NCI-H187 (cell line): ENCODE measurements at regions not wholly inside any gene's neighbourhood (a gene's known extent, or its start where the extent isn't known, plus 50 kb on each side); places are given as distances from the start of the nearest gene placed in this dataset.

Experiments
- DNase-seq, 2 experiments: peaks; one replicate each; lab custom pipeline; 2025; lab: John Stamatoyannopoulos, UW

DNA sequence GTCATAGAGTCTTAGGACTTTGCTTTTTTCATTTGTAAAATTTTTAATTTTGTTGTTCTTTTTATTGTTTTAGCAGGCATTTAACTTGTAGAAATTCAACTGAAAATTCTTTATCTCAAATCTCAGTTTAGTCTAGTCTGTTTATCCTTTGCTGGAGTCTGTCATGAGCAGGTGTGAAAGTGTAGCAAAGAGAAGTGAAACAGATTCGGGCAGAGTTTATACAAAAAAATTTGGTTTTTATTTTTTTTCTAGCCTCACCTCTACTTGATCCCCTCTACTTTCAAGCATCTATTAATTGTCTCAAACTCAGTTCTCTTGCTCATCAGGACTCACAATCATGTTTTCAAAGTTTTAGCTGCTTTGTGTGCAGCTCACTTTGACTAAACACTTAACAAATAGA, 655.2 kb downstream of the HDGFL1 start:
- DNase-seq: no peak

DNA sequence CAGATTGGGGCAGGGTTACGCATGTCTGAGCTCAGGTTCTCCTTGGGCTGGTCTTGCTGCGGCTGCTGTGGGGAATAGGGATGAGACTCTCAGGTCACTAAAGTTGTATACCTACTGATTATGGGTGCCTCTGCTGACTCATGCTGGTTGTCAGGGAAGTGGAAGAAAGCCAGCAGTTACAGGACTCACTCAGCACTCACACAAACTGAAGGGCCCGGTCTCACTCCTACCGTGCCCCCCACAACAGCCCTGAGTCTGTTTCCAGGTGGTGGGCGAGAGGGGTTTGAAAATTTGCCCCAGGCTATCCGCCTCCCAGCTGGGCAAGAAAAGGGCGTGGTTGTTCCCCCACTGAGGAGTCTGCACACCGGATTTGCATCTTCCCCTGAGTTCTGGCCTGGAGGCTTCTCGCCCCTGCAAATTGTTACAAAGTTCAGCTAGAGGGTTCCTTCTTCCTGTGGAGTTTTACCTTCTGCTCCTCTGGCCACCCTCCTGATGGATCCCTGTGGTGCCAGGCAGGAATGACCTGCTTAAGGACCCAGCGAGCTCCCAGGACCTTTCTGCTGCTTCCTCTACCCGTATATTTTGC, 659.2 kb downstream of the HDGFL1 start:
- DNase-seq: no peak

DNA sequence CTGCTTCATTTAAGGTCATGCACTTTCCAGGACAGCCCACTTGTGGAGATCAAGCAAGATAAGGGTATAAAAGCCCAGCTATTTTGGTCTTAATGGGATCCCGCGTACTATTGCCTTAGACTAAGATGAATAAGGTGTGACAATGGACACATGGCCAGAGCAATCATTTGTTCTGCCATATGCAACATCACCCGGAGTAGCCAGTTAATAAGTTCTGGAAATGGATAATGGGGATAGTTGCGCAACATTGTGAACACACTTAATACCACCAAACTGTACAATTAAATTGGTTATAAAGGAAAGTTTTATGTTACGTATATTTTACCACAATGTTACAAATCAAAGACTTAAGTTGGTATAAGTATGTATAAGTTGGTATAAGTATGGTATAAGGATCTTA, 674.5 kb downstream of the HDGFL1 start:
- no peak for DNase-seq

DNA sequence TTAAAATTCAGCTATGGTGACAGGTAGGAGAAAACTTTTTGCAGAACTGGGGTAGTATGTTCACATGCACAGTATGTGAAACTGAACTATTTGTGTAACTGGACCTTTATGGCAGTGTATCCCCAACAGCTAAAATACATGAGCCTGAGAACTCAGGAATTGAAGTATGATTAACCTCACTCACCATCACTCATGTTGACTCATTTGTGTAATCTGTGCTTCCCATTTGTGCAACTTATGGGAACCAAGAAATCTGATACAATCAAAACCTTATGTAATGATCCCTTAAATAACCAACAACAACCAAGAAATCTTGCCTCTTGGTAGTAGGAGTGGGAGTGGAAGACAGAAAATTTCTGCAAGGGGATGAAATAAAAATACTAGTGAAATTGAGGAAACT, 674.9 kb downstream of the HDGFL1 start:
- DNase-seq: no peak

DNA sequence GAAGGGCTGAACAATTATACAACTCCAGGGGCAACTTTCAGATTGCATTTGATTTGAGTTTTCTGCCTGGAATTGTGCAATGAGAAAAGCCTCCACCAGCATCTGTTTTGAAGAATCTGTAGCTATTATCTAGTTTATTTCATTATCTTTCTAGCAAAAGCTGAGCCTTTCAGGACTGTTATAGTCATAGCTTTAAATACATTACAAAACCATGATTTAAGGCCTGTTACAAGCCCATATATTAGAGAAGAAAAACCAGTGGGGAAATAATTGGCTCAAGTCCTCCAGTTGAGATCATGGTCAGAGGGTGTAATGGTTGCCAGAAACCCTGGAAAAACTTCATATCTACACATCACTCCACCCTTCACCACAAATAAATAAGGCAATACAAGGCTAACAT, 676.2 kb downstream of the HDGFL1 start:
- DNase-seq: no peak

DNA sequence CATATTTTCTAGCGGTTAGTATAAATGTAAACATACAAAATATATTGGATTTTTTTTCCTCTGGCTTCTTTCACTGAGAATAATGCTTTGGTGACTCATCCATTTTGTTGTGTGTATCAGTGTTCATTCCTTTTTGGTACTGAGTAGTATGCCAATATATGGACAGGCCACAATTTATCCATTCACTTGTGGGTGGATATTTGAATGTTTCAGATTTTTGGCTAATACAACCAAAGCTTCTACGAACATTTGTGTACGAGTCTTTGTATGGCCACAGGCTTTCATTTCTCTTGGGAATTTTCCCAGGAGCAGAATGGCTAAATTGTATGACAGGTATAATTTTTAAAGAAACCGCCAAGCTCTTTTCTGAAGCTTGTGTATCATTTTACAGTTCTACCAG, 677.5 kb downstream of the HDGFL1 start:
- DNase-seq: no peak

DNA sequence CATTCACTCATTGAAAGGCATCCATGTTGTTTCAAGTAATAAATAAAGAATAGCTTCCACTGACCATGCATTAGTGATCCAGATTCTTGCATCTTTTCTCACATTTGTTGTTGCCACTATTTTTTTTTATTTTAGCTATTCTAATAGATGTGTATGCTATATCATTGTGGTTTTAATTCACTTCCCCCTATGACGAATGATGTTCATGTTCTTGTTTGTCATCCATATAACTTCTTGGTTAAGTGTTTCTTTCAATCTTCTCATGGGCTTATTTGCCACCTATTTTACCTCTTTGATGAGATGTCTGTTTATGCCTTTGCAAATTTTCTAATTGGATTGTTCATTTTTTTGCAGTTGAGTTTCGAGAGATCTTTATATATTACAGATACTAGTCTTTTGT, 681.2 kb downstream of the HDGFL1 start:
- DNase-seq: no peak

DNA sequence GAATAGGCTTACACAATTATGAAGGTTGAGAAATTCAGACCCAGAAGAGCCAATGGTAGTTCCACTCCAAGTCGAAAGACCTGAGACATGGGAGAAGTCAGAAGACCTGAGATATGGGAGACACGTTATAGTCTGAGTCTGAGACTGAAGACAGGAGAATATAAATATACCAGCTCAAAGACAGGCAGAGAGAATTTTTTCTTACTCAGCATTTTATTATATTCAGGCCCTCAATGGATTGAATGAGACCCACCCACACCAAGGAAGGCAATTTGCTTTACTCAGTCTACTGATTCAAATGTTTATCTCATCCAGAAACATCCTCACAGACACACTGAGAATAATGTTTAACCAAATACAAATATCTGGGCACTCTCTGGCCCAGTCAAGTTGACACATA, 693.5 kb downstream of the HDGFL1 start:
- DNase-seq: no peak

DNA sequence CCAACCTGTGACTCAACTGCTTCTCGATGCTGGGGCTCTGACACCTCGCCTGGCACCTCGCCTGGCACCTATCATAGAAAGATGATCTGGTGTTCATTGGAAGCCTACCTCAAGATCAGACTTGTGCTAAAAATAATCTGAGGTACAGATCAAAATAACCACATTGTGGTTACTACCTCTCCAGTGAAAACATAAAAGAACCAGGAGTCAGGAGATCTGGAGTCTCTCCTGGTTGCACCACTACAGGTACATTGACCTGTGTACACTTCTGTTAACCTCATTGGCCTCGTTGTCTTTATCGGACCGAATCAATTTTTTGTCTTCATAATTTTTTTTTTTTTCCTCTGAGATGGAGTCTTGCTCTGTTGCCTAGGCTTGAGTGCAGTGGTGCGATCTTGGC, 695.9 kb downstream of the HDGFL1 start:
- DNase-seq: no peak

DNA sequence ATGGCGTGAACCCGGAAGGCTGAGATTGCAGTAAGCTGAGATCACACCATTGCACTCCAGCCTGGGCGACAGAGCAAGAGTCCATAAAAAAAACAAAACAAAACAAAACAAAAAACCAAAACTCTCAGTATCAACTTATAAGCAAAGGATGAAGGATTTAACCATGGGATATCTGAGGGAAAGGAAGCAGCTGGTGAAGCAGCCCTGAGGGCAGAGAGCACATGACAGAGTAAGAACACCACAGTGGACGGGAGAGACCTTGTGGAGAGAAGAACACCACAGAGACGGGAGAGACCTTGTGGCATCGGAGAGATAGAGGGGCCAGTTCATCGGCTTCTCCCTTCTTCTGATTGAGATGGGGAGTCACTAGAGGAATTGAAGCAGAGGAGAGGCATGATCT, 697.2 kb downstream of the HDGFL1 start:
- no peak for DNase-seq

DNA sequence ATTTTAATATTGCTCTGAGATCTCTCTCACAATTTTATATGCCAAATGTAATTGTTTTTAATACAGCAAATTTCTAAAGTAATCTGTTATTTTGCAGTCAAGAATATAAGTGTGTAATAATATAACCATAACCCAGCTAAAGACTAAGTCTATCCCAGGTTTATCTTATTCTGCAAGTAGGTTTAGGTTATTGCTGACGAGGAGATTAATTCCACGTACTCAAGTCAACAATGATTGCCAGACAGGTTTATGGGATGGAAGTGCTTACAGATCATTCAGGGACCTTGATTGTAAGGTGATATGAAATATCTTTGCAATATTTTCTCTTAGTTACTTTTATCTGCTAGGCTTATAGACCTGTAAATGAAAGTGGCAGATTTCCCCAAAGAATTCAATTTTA, 698.3 kb downstream of the HDGFL1 start:
- no peak for DNase-seq

DNA sequence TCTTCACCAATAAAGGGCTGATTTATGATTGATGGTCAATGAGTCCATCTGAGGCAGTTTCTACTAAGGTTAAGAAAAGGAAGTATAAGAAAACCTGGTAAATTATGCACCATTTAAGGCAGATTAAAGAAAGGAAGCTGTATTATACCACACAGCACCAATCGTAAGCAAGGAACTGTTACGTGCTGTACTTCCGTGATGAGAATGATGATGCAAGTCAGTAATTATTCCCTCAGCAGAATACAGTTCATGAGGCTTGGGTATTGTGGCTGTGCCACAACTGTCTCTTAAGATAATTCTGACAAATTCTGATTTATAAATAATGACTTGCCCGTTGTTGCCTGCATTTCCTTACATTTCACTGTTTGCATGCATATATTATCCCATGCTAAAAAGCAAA, 699.0 kb downstream of the HDGFL1 start:
- DNase-seq: no peak

DNA sequence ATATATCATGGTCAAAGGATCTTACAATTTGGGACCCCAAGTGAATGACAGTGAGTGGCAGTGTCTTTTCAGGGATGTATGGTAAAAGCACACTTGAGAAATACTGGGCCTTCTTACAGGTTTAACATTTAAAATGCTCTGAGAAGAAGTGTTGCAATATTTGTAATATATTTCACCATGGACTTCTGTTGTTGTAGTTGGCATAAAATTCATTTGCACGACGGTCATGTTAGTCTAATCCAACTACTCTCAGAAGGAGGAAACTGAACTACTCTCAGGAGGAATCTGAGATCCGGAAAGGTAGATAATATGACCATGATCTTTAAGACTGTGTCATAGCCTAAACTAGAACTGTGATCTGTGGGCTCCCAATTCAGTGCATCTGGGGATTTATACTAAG, 700.1 kb downstream of the HDGFL1 start:
- DNase-seq: no peak

DNA sequence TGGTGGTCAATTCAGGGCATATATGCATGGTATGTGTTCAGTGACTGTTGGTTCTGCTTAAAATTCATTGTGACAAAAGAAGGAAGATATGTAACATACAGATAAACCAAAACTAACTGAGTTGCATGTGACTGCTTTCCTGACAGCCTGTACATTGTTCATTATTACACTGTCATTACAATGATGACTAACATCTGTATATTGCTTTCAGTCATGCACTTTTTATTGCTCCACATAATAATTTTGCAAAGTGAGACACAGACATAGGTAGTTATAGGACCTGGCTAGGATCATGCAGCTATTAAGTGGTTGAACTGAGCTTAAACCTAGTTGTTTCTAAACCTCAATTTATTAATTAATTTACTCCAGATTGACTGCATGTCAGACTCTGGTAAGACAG, 703.2 kb downstream of the HDGFL1 start:
- DNase-seq: no peak

DNA sequence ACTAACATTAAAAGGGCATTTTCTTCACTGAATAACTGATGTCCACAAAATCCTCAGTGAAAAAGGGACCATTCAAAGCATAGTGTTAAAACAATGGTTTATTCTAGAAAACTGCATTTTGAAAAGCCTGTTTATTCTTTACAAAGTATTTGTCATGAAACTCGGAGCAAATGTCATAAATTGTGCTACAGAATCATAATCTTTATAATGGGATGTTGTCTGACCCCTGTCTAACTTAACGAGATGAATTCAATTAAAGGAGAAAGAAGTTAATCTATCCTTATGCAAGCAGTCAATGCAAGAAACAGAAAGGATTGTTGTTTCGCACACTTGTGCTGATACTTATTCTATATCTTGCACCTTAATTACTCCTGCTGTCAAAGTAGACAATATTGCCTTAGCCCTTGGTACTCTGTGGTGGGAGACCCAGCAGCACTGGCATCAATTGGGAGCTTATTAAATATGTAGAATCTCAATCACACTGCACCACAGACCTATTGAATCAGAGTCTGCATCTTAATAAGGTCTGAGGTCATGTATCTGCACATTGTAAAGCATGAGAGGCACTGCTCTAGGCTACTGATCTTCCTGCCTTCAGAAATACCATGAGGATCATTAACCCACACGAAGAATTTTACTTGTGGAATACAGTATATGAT, 708.3 kb downstream of the HDGFL1 start:
- DNase-seq: no peak

DNA sequence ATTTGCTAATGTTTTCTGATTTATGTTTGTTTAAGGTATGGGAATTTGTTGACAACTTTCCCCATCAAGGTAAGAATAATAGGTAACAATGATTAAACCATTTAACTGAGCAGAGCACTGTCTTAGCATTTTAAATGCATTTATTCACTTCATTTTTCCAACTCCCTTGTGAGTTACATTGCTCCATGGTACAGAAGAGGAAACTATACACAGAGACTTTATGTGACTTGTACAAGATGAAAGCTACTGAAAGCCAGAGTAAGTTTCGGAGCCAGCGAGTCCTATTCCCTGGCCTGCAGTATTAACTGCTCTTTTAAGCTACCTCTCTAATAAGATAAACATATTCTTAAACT, 708.8 kb downstream of the HDGFL1 start:
- DNase-seq: no peak

DNA sequence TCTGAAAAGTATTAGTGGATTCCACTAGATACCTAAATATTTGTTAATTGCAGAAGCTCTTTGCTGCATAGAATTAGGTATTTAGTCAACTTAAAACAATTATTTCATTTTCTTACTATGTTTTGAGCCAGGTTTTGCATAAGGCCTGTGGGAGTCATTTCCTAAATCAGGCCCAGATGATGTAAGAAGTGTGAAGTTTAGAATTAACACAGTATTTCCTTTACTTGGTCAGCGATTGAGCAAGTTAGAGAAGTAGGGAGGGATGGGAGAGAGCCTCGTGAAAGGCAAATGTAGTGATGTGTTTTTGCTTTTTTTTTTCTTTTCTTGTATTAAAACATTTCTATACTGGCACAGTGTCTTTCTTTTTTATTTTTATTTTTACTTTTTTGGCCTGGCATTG, 711.1 kb downstream of the HDGFL1 start:
- no peak for DNase-seq

DNA sequence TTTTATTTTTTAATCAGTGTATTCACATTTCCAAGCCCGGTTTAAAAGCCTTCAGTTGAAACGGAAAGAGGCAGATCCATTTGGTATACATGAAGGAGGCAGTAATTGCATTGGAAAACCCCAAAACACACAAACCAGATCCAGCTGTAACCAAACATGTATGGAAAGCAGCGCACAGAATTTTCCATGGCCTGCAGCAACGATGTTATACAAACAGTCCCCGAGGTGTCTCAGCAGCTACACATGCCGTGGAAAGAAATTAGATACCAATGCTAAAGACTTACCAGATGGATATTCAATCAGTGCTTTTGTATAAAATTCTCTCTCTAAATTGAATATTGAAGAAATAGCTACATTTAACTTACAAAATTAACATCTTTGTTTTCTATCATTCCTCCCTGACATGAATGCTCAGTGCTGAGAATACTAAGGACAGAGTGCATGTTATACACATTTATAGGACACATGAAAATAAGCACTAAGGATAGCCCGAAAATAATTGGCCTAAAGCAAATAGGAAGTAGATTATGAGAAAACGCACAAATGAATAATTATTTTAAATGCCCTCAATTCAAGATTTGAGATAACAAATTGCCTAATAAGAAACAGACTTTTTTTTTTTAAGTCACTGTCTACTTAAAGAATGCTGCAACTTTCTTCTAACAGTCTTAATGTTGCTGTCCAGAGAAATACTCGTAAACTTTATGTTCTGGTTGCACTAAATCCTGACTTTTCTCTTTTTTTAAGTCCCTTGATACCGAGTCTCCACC, 713.1 kb downstream of the HDGFL1 start:
- DNase-seq: no peak

DNA sequence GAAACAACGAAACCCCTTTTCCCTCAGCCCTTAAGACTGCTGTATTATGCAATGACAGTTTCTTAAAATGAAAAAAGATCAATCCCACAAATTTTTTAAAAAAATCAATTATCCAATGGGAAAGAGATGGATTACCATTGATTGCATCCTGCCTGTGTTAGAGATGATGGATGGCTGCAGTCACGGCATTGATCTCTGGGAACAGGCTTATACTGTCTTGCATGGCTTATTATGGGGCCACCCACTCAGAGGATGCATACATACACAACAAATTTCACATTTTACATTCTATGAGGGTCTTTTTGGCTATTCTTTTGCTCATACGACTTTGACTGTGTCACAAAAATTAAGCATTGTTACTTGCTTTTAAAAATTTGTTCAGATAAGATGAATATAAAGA, 724.3 kb downstream of the HDGFL1 start:
- no peak for DNase-seq

DNA sequence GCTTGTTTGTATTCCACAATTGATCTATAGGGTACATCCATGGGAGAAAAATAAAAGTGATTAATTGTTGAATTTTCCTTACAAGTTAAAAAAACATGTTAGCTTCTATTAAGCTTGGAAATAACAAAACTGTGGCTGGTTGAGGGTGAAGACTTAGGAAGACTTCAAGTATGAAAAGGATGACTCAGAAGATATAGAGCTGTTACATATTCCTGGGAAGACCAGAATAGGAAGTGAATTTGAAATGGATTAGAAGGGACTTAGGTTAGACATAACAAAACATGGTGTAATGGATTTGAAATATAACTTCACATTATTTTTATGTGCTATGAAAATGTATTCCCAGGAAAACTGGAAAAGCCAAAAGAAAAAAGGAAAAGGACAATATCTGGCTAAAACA, 732.2 kb downstream of the HDGFL1 start:
- no peak for DNase-seq

DNA sequence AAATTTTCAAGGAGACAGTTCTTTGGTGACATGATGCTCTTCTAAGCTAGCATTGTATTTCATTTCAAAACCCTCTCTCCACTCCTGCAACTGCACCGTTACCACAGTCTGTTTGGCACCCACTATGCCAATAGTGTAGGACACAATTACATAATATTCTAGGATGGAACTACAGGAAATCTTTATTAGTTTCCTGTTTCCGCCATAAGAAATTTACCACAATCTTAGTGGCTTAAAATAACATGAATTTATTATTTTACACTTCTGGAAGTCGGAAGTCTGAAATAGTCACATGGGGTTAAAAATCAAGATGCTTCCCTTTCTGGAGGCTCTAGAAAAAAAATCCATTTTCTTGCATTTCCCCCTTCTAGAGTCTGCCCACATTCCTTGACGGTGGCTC, 733.1 kb downstream of the HDGFL1 start:
- DNase-seq: no peak

DNA sequence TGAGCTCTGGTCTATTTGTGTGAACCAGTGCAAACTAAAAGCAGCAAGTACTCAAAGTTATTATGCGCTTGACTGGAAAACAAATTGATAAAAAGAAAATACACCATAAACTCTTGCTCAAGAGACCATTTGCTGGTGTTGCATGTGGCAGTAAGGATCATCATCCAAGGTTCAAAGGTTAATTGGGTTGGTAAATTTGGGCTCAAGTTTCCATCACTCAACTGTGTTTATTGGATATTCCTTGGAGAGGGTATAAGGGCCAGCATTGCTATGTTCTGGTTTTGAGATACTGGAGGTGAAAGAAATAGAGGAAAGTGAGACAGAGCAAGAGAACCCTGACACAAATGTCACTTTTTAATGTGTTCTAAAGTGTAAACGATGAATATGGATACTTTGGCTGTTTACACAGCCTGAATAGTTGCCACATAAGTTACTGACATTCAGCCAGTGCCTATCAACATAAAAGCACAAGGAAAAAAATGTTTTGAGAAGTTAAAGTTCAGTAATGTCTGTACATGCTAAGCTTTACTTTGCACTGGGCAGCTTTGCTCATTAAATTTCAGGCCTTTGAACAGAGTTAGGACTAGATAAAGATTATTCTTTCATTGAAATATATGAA, 736.1 kb downstream of the HDGFL1 start:
- no peak for DNase-seq

DNA sequence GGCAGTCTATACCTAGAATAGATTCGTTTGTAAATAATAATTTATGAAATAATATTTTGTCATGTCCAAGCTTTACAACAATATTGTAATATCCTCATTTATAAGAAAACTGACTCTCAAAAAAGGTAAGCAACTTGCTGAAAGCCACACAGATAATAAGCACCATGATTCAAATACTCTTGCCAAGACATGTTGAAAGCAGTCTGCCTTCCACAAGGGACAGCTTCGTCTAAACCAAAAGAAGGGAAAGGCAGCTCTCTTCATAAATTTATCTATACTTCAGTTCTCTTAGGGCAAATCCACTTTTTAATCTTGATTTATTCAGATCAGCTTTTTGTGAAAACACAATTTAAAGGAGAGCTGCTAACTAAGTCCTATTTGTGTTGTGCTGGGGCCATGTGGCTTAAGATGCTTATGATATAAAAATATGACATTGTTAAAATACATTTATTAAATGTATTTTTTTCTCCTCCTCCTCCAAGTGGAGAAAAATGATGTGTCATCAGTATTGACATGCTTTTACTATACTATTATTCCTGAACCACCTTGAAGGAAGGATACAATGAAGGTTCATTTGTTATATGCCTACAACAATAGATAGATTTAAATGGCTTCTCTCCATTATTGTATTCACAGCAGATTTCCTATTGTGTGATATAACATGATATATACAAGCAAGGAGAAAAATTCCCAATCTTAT, 737.0 kb downstream of the HDGFL1 start:
- DNase-seq: no peak
